GM23248 (cell line): ENCODE measurements at regions not wholly inside any gene's neighbourhood (a gene's known extent, or its start where the extent isn't known, plus 50 kb on each side); places are given as distances from the start of the nearest gene placed in this dataset.

Experiments used
- EZH2 ChIP-seq: fragments of 200-600 bp; sonication (generic); IDR thresholded peaks from 2 replicates; pipeline ENCODE4 v1.6.1; 2018; ENCODE audit warnings: antibody characterized with exemption, mild to moderate bottlenecking; ENCODE audit not compliant: insufficient read depth, poor library complexity, severe bottlenecking
- EZH2phosphoT487 ChIP-seq: fragments of 200-600 bp; sonication (generic); IDR thresholded peaks from 2 replicates; pipeline ENCODE4 v1.6.1; 2018; ENCODE audit warnings: antibody characterized with exemption, moderate library complexity, mild to moderate bottlenecking, low read depth; ENCODE audit not compliant: insufficient read depth

GRCh38 chr9:563200-563599 lies 278.3 kb upstream of the DMRT1 start:
- no peak for TF ChIP-seq EZH2
- no peak for TF ChIP-seq EZH2phosphoT487
